ENCODE measurements at regions not wholly inside any gene's neighbourhood (a gene's known extent, or its start where the extent isn't known, plus 50 kb on each side); places are given as distances from the start of the nearest gene placed in this dataset.

- Histone ChIP-seq H3K36me3 (replicated peaks; ENCODE audit: insufficient read depth, low read length) (no peaks in the 10 kb centered on the region), H3K4me2 (ENCODE audit: low read depth, low read length) (no peak overlapping the region), H4K20me1 (ENCODE audit: insufficient read depth, low read length) (no peaks in the 10 kb centered on the region), H3K79me2 (ENCODE audit: low read length) (no peaks in the 10 kb centered on the region), H3K9me3 (replicated peaks; ENCODE audit: insufficient read depth, low read length) (no peaks in the 10 kb centered on the region), H3K4me1 (ENCODE audit: low read length) (no peaks in the 10 kb centered on the region), H3K9me2 (replicated peaks; ENCODE audit: insufficient read depth, low read length) (no peaks in the 10 kb centered on the region), H3F3A (ENCODE audit: insufficient read depth, low read length) (no peaks in the 10 kb centered on the region), H2AFZ (ENCODE audit: low read length) (no peak overlapping the region), H3K9ac (ENCODE audit: low read length) (no peak overlapping the region), H3K27me3 (replicated peaks; ENCODE audit: insufficient read depth, low read length) (no peaks in the 10 kb centered on the region), H3K4me3 (ENCODE audit: low read length) (no peak overlapping the region), H3K27ac (ENCODE audit: low read length) (no peak overlapping the region)
- DNase-seq = no peak
- TF ChIP-seq CTCF (IDR thresholded peaks at IDR 0.05; ENCODE audit: low read length) = no peak
- TF ChIP-seq EZH2 (optimal IDR thresholded peaks at IDR 0.05; ENCODE audit: low read depth, low read length) = no peak
- no peak for TF ChIP-seq EZH2phosphoT487 (IDR thresholded peaks at IDR 0.05; ENCODE audit: low read length)
Measured at GRCh38 chr16:62391134-62391533, 354.9 kb upstream of the CDH8 start.

GRCh38 chr16:62390214-62390613 lies 354.0 kb upstream of the CDH8 start:
- Histone ChIP-seq H3K9me2 (replicated peaks; ENCODE audit: insufficient read depth, low read length) (no peaks in the 10 kb centered on the region), H3F3A (ENCODE audit: insufficient read depth, low read length) (no peaks in the 10 kb centered on the region), H4K20me1 (ENCODE audit: insufficient read depth, low read length) (no peaks in the 10 kb centered on the region), H3K9ac (ENCODE audit: low read length) (no peak overlapping the region), H3K4me2 (ENCODE audit: low read depth, low read length) (no peak overlapping the region), H3K79me2 (ENCODE audit: low read length) (no peaks in the 10 kb centered on the region), H3K27me3 (replicated peaks; ENCODE audit: insufficient read depth, low read length) (no peaks in the 10 kb centered on the region), H2AFZ (ENCODE audit: low read length) (no peak overlapping the region), H3K9me3 (replicated peaks; ENCODE audit: insufficient read depth, low read length) (no peaks in the 10 kb centered on the region), H3K4me3 (ENCODE audit: low read length) (no peak overlapping the region), H3K27ac (ENCODE audit: low read length) (no peak overlapping the region), H3K4me1 (ENCODE audit: low read length) (no peaks in the 10 kb centered on the region), H3K36me3 (replicated peaks; ENCODE audit: insufficient read depth, low read length) (no peaks in the 10 kb centered on the region)
- no peak for DNase-seq
- TF ChIP-seq EZH2 (optimal IDR thresholded peaks at IDR 0.05; ENCODE audit: low read depth, low read length) = no peak
- TF ChIP-seq EZH2phosphoT487 (IDR thresholded peaks at IDR 0.05; ENCODE audit: low read length) = no peak
- no peak for TF ChIP-seq CTCF (IDR thresholded peaks at IDR 0.05; ENCODE audit: low read length)

GRCh38 chr16:62386411-62386810 lies 350.2 kb upstream of the CDH8 start:
- H3K9ac ChIP-seq (ENCODE audit: low read length) = no peak overlapping the region
- H2AFZ ChIP-seq (ENCODE audit: low read length) = no peak overlapping the region
- H3K9me2 ChIP-seq (replicated peaks; ENCODE audit: insufficient read depth, low read length) = no peaks in the 10 kb centered on the region
- TF ChIP-seq EZH2phosphoT487 (IDR thresholded peaks at IDR 0.05; ENCODE audit: low read length) = no peak
- H3K4me3 ChIP-seq (ENCODE audit: low read length) = no peak overlapping the region
- H3K27me3 ChIP-seq (replicated peaks; ENCODE audit: insufficient read depth, low read length) = no peaks in the 10 kb centered on the region
- H3K79me2 ChIP-seq (ENCODE audit: low read length) = no peaks in the 10 kb centered on the region
- H3K4me1 ChIP-seq (ENCODE audit: low read length) = no peaks in the 10 kb centered on the region
- H3K36me3 ChIP-seq (replicated peaks; ENCODE audit: insufficient read depth, low read length) = no peaks in the 10 kb centered on the region
- H3K9me3 ChIP-seq (replicated peaks; ENCODE audit: insufficient read depth, low read length) = no peaks in the 10 kb centered on the region
- H4K20me1 ChIP-seq (ENCODE audit: insufficient read depth, low read length) = no peaks in the 10 kb centered on the region
- H3F3A ChIP-seq (ENCODE audit: insufficient read depth, low read length) = no peaks in the 10 kb centered on the region
- no peak overlapping the region for H3K4me2 ChIP-seq (ENCODE audit: low read depth, low read length)
- no peak for DNase-seq
- no peak overlapping the region for H3K27ac ChIP-seq (ENCODE audit: low read length)

- no peaks in the 10 kb centered on the region for H3K9me2 ChIP-seq (replicated peaks; ENCODE audit: insufficient read depth, low read length)
- DNase-seq = no peak
- no peak overlapping the region for H3K9ac ChIP-seq (ENCODE audit: low read length)
- H2AFZ ChIP-seq (ENCODE audit: low read length) = no peak overlapping the region
- no peaks in the 10 kb centered on the region for H3K79me2 ChIP-seq (ENCODE audit: low read length)
- H3K27ac ChIP-seq (ENCODE audit: low read length) = no peak overlapping the region
- H3K9me3 ChIP-seq (replicated peaks; ENCODE audit: insufficient read depth, low read length) = no peaks in the 10 kb centered on the region
- no peaks in the 10 kb centered on the region for H3K27me3 ChIP-seq (replicated peaks; ENCODE audit: insufficient read depth, low read length)
- TF ChIP-seq EZH2phosphoT487 (IDR thresholded peaks at IDR 0.05; ENCODE audit: low read length) (no peak), CTCF (IDR thresholded peaks at IDR 0.05; ENCODE audit: low read length) (no peak), EZH2 (optimal IDR thresholded peaks at IDR 0.05; ENCODE audit: low read depth, low read length) (no peak)
- H3K4me3 ChIP-seq (ENCODE audit: low read length) = no peak overlapping the region
- H3K4me1 ChIP-seq (ENCODE audit: low read length) = no peaks in the 10 kb centered on the region
- H3K36me3 ChIP-seq (replicated peaks; ENCODE audit: insufficient read depth, low read length) = no peaks in the 10 kb centered on the region
- H3F3A ChIP-seq (ENCODE audit: insufficient read depth, low read length) = no peaks in the 10 kb centered on the region
- H3K4me2 ChIP-seq (ENCODE audit: low read depth, low read length) = no peak overlapping the region
- no peaks in the 10 kb centered on the region for H4K20me1 ChIP-seq (ENCODE audit: insufficient read depth, low read length)
Measured at GRCh38 chr16:62383941-62384340, 347.7 kb upstream of the CDH8 start.
